ENCODE measurements at regions not wholly inside any gene's neighbourhood (a gene's known extent, or its start where the extent isn't known, plus 50 kb on each side); places are given as distances from the start of the nearest gene placed in this dataset.

DNA sequence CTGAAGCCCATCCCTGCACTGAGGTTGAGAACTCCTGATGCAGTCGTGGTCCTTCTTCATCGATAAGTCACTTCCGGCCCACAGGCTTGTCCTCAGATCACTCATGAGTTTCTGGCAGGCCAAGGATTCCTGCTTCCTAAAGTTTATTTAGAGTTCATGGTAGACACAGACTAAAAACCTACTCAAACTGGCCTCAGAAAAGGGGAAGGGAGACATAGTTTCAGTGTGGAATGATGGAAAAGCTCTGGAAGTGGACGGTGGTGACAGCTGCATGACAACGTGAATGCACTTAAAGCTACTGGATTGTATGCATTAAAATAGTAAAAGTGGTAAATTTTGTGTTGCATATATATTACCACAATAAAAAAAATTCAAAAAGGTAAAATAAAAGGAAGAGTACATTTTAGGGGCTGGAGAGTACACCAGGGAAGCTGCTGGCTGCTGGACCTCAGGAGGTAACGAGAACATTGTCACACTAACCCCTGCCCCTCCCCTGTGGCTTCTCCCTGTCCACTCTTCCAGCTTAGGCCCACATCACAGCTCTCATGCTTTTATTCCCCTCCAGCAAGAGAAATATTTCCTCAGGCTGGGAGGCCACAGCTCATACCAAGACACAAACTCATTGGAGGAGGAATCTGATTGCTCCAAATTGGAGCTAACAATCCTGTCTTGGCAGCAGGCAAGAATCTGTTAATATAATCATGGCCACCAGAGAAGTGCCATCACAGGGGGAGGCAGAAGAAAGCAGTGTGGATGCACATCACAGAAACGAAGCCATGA is 741.0 kb downstream of the UQCRFS1 start:
- DNase-seq (ENCODE audit: extremely low spot score) = no peak
- no peak for TF ChIP-seq TARDBP (IDR thresholded peaks at IDR 0.05)
- no peak for TF ChIP-seq LEF1 (IDR thresholded peaks at IDR 0.05; ENCODE audit: borderline replicate concordance)
- TF ChIP-seq FOXK2 (IDR thresholded peaks at IDR 0.05) = no peak
- no peak for TF ChIP-seq FOXM1 (IDR thresholded peaks at IDR 0.05; ENCODE audit: borderline replicate concordance)
- TF ChIP-seq ZNF384 (IDR thresholded peaks at IDR 0.05) = no peak
- TF ChIP-seq ARNT (IDR thresholded peaks at IDR 0.05) = no peak
- no peak for TF ChIP-seq CTBP1 (IDR thresholded peaks at IDR 0.05; ENCODE audit: borderline replicate concordance)
- TF ChIP-seq L3MBTL2 (conservative IDR thresholded peaks at IDR 0.05) = no peak
- ChIA-PET CTCF (no interaction called here), POLR2A (no interaction called here)

DNA sequence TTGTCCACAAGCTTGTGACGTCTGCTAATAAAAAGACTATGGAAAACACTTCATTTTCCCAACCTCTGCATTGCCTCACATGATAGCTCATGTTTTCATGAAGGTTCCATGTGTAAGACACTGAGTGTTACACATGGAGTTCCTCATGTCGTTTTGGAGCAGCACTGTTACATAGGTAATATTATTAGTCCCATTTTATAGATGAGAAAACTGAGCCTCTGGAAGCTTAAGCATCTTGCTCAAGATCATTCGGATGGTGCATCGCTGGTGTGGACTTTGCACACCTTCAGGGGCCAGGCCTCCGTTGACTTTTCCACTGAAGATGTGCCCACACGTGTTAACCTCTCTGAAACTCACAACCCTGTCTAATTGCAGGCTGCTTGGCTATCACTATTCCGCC is 743.4 kb downstream of the UQCRFS1 start:
- ChIA-PET CTCF (no interaction called here), POLR2A (no interaction called here)
- no peak for TF ChIP-seq HDGF (IDR thresholded peaks at IDR 0.05; ENCODE audit: borderline replicate concordance)
- no peak for TF ChIP-seq CTBP1 (IDR thresholded peaks at IDR 0.05; ENCODE audit: borderline replicate concordance)
- no peak for TF ChIP-seq FOXK2 (IDR thresholded peaks at IDR 0.05)
- no peak for TF ChIP-seq L3MBTL2 (conservative IDR thresholded peaks at IDR 0.05)
- no peak for TF ChIP-seq ELF4 (IDR thresholded peaks at IDR 0.05)
- TF ChIP-seq ARNT (IDR thresholded peaks at IDR 0.05) = no peak
- no peak for TF ChIP-seq TARDBP (IDR thresholded peaks at IDR 0.05)
- no peak for TF ChIP-seq NFRKB (IDR thresholded peaks at IDR 0.05)
- TF ChIP-seq FOXA1 (IDR thresholded peaks at IDR 0.05) = no peak
- TF ChIP-seq SP1 (IDR thresholded peaks at IDR 0.05) = no peak
- TF ChIP-seq ZNF384 (IDR thresholded peaks at IDR 0.05) = no peak
- no peak for TF ChIP-seq LEF1 (IDR thresholded peaks at IDR 0.05; ENCODE audit: borderline replicate concordance)
- DNase-seq (ENCODE audit: extremely low spot score) = no peak

DNA sequence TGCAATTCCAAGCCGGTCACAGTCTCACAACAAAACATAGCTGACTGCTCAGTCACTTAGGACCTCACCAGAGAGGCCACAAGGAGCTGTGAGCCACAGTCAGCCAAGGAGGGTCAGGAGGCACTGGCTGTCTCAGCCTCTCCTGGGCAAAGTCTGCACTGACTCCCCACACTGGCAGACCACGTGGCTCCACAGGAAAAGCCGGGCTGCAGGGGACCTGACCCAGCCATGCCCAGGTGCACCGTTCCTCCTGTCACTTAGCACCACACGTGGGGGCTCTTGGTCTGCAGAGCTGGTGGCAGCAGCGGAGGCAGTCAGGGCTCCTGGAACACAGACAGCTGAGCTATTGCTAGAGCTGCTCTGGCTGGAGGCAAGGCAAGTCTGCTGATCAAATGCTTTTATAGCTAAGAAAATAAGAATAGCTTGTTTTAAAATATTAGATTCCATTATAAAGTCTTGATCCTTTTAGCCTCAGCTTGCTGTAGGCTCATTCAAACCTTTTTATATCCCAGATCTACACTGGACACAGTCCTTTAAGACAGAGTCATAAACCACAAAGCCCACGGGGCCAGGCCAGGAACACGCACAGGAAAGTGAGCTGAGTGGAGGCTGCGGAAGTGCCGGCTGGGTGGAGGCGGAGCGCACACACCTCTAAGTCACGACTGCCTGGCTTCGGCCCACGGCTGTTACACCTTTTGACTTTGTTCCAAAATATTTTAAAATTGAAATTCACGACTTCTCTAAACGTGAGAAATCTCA is 744.1 kb downstream of the UQCRFS1 start:
- POLR2A ChIA-PET = no interaction called here
- DNase-seq (ENCODE audit: extremely low spot score) = no peak
- TF ChIP-seq, protein P1, sequence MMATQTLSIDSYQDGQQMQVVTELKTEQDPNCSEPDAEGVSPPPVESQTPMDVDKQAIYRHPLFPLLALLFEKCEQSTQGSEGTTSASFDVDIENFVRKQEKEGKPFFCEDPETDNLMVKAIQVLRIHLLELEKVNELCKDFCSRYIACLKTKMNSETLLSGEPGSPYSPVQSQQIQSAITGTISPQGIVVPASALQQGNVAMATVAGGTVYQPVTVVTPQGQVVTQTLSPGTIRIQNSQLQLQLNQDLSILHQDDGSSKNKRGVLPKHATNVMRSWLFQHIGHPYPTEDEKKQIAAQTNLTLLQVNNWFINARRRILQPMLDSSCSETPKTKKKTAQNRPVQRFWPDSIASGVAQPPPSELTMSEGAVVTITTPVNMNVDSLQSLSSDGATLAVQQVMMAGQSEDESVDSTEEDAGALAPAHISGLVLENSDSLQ (IDR thresholded peaks at IDR 0.05) = no peak
- TF ChIP-seq ZNF384 (IDR thresholded peaks at IDR 0.05) (no peak), BHLHE40 (IDR thresholded peaks at IDR 0.05; ENCODE audit: borderline replicate concordance) (no peak), ARNT (IDR thresholded peaks at IDR 0.05) (no peak), SP1 (IDR thresholded peaks at IDR 0.05) (no peak), FOXA1 (IDR thresholded peaks at IDR 0.05) (no peak), NFRKB (IDR thresholded peaks at IDR 0.05) (no peak), HDGF (IDR thresholded peaks at IDR 0.05; ENCODE audit: borderline replicate concordance) (no peak)
- CTCF ChIA-PET = no interaction called here

GRCh38 chr19:28466107-28467045 is 746.6 kb downstream of the UQCRFS1 start:
- ChIA-PET POLR2A (no interaction called here), CTCF (interaction anchor here (0.5 to 1.1 kb wide), 2 partner anchors 165 to 167 kb away, joined by 3 read pairs; no protein-coding TSS in a partner anchor)
- DNase-seq (ENCODE audit: extremely low spot score) = peak; percentile 20

DNA sequence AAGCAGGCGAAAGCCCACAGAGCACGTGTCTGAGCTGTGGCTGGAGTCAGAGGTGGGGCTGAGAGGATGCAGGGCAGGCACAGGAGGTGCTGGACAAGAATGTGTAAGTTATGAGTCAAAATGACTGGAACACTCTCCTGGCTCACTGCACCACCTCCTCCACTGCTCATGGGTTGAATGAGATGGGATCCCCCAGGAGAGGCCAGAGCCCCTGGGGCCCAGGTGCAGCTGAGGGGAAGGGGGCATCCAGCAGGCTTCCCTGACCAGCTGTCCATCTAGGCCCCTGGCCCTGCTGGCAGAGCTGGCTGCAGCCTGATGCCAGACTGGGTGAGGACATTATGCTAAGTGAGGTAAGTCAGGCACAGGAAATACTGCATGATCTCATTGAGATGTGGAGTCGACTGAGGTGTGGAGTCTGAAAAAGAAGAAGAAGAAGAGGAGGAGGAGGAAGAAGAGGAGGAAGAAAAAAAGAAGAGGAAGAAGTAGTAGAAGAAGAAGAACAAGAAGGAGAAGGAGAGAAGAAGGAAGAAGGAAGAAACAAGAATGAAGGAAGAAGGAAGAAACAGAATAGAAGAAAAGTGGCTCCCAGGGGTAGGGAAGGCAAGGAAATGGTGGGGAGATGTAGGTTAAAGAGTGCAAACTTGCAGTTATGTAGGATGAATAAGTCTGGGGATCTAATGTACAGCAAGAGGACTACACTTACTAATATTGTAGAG is 747.4 kb downstream of the UQCRFS1 start:
- no peak for DNase-seq (ENCODE audit: extremely low spot score)
- ChIA-PET POLR2A (no interaction called here), CTCF (no interaction called here)
- TF ChIP-seq L3MBTL2 (conservative IDR thresholded peaks at IDR 0.05) (no peak), FOXK2 (IDR thresholded peaks at IDR 0.05) (no peak), HDGF (IDR thresholded peaks at IDR 0.05; ENCODE audit: borderline replicate concordance) (no peak), SUZ12 (IDR thresholded peaks at IDR 0.05) (no peak), FOXM1 (IDR thresholded peaks at IDR 0.05; ENCODE audit: borderline replicate concordance) (no peak), LEF1 (IDR thresholded peaks at IDR 0.05; ENCODE audit: borderline replicate concordance) (no peak), ARNT (IDR thresholded peaks at IDR 0.05) (no peak), ZNF384 (IDR thresholded peaks at IDR 0.05) (no peak)

More at GRCh38 chr19:28466107-28467045, 746.6 kb downstream of the UQCRFS1 start:
- TF ChIP-seq L3MBTL2 (conservative IDR thresholded peaks at IDR 0.05) (no peak), TARDBP (IDR thresholded peaks at IDR 0.05) (no peak), ZNF384 (IDR thresholded peaks at IDR 0.05) (no peak), FOXM1 (IDR thresholded peaks at IDR 0.05; ENCODE audit: borderline replicate concordance) (no peak), FOXA1 (IDR thresholded peaks at IDR 0.05) (no peak), CTBP1 (IDR thresholded peaks at IDR 0.05; ENCODE audit: borderline replicate concordance) (no peak), ARNT (IDR thresholded peaks at IDR 0.05) (no peak), LEF1 (IDR thresholded peaks at IDR 0.05; ENCODE audit: borderline replicate concordance) (no peak)

DNA sequence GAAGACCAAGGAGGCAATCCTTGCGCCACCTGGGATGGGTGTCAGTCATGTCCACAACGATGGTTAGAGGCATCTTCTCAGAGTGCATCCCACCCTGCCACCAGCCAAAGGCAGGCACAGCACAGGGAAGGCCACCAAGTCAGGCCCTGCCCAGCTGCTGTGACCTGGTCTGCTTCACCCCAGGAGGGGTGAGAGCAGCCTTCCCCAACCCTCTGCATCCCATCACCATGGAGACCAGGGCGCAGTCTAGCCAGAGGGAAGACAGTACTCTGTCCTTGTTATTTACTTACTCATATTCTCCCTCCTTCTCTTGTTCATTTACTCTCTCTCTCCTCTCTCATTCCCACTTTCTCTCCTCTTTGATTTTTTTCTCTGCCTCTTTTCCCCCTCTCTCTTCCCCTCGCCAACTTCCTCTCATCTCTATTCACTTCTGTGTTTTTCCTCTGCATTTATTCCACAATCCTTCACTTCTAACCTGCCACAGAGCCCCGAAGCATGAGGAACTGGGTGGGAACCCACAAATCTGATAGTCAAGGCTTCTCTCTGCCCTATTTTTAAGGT is 749.4 kb downstream of the UQCRFS1 start:
- TF ChIP-seq FOXK2 (IDR thresholded peaks at IDR 0.05) = no peak
- no peak for TF ChIP-seq TARDBP (IDR thresholded peaks at IDR 0.05)
- ChIA-PET POLR2A (no interaction called here), CTCF (interaction anchor here (1.2 kb wide), 1 partner anchor 170 kb away, joined by 3 read pairs; no protein-coding TSS in a partner anchor)
- DNase-seq (ENCODE audit: extremely low spot score) = no peak
